LHCN-M2 (cell line): ENCODE measurements at regions not wholly inside any gene's neighbourhood (a gene's known extent, or its start where the extent isn't known, plus 50 kb on each side); places are given as distances from the start of the nearest gene placed in this dataset.
A peak's percentile ranks its signal among the peaks of the same experiment; 100 is the strongest.

ENCODE experiments used
- DNase-seq: peaks from one replicate; pipeline ENCODE4 v3.0.0-alpha.2; 2012; ENCODE audit warnings: low read depth

DNA sequence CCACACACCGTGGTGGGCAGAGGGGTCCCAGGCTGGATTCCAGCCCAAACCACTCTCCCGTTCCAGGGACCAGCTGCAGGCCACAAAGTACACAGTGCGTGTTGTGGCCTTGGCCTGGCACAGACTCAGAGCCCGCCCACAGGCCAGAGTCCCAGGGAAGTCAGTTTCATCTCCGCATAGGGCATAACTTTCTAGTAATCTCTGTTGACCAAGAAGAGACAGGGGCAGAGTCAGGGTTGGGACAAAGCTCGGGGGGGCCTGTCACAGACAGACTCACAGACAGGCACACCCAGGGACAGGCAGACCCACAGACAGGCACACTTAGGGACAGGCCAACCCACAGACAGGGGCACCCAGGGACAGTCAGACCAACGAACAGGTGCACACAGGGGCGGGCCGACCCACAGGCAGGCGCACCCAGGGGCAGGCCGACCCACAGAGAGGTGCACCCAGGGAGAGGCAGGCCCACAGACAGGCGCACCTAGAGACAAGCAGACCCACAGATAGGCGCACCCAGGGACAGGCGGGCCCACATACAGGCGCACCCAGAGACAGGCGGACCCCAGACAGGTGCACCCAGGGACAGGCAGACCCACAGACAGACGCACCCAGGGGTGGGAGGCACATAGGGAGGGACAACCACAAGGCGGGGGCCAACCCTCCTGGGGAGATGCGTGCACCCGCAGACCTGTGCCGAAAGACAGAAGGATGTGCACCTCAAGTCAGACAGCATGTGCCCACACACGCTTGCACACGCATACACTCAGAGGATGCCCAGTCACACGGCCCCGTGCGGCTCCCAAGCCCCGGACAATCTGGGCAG lies 323.3 kb upstream of the RTL1 start:
- DNase-seq, result no peak

DNA sequence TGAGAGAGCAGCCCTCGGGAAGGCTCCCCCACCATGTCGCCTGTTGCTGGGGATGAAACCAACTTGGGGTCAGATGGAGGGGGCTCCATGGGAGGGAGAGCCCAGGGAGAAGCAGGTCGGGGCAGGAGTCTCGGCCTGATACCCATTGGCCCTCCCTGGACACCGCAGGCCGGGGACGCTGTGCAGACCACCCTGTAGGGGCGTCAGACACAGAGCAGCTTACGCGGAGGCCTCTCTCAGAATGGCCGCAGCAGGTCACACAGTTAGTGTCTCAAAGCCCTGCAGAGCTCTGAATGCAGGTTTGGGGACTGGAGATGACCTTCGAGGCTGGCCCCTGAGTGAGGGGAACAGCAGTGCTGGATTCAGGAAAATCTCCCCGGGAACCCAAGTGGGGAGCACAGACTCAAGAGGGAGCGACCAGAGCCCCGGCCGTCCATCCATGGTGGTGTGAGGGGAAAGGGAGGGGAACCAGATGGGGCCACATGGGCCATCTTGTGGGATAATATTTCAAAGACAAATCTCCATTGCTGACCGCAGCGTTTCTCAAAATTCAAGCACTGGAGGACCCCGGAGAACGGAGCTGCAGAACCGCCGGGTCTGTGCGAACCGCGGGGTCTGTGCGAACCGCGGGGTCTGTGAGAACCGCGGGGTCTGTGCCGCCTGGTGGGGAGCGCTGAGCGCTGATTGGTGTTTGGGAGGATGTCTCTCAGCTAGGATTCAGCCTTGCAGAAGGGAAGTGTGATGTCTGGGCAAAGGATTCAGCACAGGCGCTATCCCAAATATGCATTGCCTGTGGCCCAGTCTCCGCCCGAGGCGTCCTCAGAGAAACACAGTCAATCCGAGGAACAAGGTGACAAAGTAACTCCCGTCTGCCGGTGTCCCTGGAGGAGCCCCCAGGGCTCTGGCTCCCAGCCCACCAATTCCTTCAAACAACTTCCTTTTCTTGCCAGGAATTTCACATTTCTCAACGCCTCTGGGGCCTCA lies 324.4 kb upstream of the RTL1 start:
- DNase-seq, result no peak

DNA sequence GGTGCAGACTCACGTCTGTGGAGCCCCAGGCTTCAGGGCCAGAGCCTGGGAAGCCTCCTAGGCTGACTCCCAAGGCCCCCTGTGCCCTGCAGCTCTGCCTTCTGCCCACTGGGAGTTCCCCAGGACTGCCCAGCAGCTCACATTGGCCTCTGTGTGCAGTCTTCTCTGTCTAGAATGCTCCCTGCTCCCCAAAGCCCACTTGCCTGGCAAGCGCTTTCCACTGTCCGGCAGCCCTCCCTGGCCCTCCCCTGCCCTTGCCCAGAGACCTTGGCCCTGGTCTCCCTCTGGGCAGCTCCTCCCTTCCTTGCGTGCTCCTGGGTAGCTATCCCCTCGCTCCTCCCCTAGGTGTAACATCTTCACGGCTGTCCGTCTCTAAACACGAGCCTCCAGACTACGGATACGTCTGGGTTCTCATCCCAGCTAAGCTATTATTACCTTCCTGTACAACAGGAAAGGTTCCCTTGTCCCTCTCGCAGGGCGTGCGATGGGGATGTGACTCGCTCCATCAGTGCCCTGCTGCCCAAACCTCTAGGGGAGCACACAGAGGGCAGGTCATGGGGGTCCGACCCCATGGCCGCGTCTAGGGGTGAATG lies 325.5 kb upstream of the RTL1 start:
- DNase-seq, result no peak

DNA sequence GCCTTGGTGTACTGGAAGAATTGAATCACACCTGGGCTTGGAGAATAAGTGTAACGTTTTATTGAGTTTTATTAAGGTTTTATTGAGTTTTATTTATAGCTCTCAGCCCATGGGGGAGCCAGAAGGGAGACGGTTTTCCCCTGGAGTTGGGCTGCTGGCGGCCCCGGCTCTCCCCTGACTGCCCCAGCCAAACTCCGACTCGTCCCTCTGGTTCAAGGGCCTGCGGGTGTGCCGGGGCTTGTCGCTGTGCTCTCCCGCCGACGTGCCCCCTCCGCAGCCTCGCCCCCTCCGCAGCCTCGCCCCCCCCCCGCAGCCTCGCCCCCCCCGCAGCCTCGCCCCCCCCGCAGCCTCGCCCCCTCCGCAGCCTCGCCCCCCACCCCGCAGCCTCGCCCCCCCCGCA lies 326.1 kb upstream of the RTL1 start:
- DNase-seq, result no peak

DNA sequence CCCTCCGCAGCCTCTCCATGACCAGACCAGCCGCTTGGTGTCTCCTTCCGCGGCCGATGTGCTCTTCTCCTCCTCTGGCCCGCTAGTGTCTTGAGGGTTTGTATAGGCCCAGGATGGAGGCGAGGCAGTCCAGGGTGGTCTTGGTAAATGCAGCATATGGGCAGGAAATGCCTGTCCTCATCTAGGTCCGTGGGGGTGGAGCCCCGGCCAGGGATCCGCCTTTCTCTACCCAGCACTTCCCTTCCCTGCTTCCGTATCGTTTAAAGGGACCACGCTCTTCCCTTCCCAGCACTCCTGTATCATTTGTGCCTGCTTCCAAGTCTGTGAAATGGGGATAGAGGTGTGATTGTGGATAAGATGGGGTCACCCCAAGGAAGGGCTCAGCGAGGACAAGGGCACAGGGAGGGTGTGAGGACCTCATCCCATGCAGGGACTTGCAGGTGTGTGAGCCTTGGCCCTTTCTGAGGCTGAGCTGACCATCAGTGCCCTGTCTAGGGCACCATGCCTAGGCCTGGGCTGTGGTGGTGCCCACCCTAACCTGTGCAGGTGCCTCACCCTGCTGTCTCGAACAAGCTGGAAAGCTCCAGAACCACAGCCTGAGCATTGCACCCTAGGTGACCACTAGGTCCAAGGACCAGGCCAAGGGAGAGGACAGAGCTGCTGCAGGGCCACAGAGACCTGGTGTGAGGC lies 326.8 kb upstream of the RTL1 start:
- no peak for DNase-seq

DNA sequence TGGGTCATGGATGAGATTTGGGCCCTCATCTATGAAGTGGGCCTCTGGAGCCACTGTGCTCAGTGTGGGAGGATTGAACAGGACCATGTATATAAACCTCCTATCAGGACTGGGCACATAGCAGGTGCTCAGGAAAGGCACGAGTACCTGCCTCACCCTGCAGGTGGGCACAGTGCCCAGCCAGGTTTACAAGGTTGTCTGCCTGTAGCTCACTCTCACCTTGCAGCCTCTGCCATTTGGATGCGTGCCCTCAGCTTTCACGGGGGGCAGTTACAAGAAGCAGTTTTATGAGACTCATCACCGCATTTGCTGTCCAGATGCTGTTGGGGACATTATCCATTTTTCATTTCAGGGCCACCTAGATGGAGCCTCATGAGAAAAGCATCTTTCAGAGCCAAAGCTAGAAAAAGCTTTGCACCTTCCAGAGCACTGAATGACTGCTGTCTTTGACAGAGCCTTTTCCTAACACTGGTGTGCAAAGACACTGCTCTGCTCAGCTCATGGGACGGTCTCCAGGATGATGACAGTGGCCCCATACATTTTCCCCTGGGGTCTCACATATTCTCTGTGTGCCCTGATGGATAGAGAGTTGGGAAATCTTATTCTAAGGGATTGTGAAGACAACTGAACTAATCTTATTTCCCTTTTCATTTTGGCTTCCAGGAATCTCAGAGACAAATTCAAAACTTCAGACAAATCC lies 327.5 kb upstream of the RTL1 start:
- no peak for DNase-seq

DNA sequence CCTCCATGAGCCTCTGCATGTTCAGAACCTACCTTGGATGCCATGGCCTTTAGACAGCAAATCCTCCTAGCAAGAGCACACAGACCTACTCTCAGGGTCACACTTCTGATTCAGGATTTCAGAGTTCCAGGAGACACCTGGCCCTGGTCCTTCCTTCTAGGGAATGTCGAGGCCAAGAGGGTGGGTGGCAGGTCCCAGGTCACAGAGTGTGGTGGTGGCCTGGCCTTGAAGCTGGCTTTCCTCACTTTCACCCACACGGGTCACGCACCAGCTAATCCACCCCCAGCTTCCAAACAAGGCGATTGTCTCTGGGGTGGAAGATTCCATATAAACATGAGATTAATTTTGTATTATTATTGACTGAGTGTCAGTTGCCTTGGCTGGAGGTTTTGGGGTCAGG lies 328.3 kb upstream of the RTL1 start:
- DNase-seq, result no peak

DNA sequence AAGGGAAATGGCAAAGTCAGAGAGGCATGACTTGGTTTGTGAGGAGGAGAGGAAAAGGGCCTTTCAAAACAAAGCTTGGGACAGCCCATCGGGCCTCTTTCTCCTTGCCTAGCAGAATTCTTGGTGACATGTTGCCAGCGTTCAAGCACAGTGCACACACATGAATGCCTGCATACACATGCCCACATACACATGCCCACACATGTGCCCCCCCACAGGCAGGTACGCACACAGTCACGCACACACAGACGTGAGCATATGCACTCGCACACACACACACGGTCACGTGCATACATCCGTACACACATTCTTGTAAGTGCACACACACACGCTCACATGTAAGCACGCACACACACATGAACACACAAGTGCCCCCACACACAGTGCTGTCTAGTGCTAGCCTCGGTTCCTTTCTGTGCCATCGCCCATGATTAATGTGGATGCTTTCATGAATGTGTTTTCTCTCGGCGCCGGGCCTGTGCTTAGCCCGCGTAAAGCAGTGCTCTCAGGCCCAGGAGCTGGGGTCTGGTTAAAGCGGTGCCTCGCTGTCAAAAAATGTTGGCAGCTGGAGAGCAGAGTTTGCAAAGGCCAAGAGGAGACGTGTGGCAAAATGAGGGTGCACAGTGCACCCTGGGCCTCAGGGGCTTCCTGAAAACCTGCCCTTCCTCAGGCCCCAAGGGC lies 328.8 kb upstream of the DIO3 start:
- DNase-seq, result no peak

DNA sequence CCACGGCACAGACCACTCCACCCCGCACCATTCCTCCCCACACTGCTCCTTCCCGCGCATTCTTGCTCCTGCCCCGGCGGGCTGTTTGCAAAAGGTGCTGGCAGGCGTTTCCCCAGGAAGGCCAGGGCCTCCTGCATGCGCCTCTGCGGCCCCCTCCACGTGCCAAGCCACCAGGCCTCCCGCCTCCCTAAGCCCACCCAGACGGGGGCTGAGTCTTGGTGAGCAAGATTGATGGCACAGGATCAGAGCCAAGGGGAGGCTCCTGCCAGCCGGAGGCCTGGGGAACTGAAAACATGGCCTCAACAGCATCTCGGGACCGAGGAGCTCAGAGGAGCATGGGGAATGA lies 328.3 kb upstream of the DIO3 start:
- no peak for DNase-seq

DNA sequence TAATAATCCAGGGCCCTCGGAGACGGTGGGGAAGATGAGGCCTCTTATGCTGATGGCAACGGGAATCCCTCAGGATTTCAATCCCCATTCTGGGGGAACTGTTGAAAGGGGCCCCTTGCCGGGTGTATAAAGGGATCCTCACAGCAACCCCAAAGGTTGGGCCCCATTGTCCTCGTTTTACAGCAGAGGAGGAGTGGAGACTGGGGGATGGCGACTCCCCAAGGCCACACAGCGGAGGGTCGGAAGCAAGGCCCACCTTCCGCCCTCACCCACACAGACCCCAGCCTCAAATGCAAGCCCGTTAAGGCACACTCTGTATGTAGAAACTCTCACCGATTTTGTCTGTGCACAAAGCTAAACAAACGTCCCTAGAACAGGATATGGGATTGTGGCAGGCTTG lies 327.9 kb upstream of the DIO3 start:
- DNase-seq, result no peak

DNA sequence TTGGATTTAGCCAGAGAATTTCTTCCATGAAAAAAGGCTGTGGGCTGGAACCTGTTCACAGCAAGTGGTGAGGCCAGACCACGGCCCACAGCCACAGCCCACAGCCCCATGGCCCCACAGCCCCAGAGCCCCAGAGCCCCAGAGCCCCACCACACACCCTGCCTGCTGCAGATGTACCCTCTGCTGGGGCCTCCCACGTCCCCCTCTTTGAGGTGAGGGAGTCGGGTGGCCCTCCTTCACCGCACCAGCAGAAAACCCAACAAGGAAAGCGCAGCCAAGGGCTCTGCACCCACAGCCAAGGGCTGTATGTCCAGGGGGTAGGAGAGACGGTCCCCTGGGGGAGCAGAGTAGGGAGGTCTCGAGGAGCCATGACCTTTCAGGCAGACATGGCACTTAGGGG lies 327.5 kb upstream of the DIO3 start:
- DNase-seq, result no peak

DNA sequence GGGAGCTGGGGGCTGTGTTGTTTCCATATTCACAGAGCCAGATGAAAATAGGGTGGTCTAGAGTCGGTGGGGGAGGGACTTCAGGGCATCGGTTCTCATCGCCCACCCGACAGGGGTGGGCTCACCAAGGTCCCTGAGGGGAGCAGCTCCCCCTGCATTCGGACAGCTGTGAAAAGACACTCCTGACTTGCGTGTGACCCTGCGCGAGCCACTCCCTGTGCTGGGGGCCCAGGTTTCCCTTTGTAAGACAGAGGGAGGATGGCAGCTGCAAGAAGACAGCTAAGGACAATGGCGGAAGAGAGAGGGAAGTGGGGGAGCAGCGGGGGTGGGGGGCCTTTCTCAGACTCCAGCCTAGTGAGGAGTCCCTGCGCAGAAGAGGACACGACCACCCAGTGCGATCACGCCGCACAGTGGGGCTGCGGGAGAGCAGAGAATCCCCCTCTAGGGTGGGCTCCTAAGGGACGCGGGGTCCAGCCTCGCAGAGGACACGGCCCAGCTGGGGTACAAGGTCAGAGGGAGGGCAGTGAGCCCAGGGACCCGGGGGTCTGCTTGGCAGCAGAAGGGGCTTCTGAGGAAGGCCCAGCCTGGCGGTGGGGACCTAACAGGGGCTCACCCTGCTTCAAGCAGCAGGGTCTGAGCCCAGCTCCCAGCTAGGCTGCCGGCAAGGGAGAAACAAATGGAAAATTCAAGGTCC lies 326.9 kb upstream of the DIO3 start:
- DNase-seq, result no peak

DNA sequence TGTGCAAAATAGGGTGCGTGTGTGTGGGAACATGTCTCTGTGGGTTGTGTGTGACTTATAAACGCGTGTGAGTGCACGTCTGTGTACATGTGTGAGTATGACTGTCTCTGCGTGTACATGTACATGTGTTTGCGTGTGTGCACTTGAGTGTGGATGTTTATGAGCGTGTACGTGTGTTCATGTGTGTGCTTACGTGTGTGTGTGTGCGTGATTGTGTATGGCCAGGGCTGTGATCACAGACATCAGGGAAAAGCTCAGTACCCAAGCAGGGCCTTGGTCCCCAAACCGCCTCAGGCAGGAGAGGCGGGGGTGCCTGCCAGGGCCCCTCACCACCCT lies 326.3 kb upstream of the DIO3 start:
- no peak for DNase-seq

DNA sequence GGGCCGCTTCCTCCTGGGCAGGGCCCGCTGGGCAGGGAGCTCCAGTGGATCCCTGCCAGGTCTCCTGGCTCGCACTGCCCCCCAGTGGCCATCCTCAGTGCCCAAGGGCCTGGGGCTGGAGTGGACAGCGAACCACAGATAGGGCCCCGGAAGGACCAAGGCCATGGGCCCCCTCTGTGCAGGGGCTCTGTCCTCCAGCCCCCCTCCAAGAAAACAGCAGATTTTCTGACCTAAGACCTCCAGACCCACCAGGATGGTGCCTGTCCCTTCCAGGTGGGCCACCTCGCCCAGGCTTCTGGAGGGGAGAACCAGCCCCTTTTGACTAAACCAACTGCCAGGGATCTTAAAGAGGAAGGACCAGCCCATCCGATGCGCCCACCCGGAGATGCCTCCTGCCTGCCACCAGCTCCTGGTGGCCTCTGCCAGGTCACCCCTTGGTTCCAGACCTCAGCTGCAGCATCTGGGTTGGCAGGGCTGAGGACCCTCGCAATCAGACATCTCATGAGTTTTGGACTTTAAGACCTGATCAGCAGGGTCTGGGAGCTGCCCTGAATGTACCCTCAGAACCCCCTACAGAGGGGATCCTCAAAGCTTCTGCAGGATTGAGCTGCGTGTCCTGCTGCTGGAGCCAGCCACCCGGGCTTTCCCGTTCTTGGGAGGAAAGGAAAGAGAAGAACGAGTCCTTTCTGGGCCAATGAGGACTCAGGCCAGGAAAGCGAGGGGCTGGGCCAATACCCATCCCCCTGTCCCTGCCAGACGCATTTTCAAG lies 325.8 kb upstream of the DIO3 start:
- peak; percentile 3 for DNase-seq

DNA sequence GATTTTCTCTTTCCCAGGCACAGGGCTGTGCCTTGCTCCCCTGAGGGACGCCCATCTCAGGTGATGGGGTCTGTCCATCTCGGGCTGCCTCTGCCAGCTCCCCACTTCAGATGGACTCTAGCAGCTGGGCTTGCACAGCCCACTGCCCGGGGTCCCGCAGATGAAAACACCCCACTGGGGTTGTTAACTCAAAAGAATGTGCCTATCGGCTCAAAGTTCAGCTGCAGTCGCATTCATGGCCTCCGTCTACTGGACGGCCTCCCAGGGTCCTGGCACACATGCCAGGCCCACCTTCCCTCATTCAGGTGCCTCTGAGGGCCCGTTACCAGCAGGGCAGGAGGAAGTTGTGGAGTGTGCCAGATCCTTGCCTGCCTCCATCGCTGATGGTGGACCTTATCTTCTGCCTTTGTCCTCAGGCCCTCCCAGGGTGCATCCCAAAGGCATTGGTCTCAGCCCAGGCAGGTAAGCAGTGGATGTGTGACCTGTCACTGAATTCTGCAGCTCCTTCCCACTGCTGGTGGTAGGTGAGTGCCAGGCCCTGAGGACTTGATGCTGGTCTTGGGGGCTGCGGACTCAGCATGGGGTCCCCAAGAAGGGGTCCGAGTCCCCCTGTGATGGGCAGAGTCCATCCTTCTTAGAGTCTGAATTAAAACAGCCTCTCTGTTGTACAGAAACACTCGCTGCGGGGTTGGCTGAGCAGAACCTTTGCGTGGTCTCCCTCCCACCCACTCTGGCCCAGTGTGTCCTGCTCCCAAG lies 324.6 kb upstream of the DIO3 start:
- no peak for DNase-seq

DNA sequence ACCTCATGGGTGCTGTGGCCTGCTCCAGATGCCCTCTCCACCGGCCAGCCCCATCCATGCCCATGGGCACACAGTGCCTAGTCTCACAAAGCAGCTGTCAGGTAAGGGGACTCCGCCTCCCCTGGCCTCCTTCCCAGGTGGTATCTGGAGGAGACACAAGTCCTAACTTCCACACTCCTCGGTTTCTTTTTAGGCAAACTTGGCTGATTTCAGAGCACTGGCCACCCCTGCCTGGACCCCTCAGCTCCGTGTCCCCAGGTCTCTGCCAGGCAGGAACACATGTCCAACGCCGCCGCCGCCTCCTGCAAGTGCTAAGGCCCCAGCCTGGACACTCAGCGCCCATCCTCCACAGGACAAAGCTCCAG lies 324.1 kb upstream of the DIO3 start:
- no peak for DNase-seq

DNA sequence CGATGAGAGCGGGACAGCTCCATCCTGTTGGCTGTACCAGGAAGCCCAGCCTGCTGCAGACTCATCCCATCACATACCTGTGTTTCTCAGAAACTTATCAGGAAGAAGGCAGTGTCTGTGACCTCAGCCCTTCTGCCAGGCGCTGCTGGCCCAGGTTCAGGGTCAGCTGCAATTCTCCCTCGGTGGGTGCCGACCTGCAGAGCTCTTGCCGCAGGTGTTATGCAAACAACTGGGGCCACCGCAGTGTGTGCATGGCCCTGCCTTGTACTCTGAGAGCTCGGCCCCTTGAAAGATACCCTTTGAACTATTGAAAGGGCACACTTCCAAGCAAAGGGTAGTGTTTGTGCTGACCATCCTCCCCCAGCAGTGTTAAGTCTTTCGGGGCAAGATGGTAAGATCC lies 322.2 kb upstream of the DIO3 start:
- no peak for DNase-seq

DNA sequence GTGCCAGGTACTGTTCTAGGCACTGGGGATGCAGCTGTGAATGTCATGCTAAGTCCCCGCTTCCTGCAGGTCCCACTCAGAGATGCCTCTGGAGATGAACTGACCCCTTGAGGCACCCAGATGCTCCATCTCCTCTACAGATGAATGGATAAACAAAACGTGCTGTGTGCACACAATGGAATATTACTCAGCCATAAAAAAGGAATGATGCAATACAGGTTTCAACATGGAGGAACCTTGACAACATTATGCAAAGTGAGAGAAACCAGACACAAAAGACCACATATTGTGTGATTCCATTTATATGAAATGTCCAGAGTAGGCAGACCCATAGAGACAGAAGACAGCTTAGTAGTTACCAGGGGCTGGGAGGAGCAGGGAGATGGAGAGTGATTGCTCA lies 320.1 kb upstream of the DIO3 start:
- DNase-seq, result no peak

DNA sequence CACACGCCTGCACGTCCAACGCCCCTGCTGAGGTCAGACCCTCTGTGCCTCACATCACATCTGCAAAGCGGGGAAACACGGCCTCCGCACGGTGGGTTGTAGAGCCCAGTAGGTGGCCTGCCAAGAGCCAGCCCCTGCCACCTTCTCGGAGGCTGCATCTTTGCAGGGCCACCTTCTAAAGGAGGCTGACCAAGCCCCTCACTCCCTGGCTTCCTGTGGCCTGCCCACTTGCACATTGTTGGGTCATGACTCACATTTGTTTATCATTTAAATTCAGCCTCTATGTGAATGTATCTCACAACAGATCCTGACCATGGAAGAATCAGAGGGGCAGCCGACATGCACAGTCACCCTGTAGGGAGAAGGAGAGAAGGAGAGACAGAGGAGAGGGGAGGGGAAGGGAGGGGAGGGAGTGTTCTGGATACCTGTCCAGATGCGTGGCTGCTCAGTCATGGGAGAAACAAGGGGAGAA lies 319.5 kb upstream of the DIO3 start:
- DNase-seq, result no peak
